D721Med (cell line): ENCODE measurements at regions not wholly inside any gene's neighbourhood (a gene's known extent, or its start where the extent isn't known, plus 50 kb on each side); places are given as distances from the start of the nearest gene placed in this dataset.

Experiments used
- DNase-seq: peaks from one replicate; pipeline ENCODE4 v3.0.0; 2011; ENCODE audit warnings: low spot score; ENCODE audit not compliant: insufficient read length
- FAIRE-seq: peaks from 2 replicates; lab custom pipeline; 2011; peaks lifted over from hg19 to GRCh38; lab: Jason Lieb, UNC
- CTCF ChIP-seq: IDR thresholded peaks from 2 replicates; pipeline ENCODE4 v1.5.1; 2012; ENCODE audit warnings: mild to moderate bottlenecking, control low read depth; ENCODE audit not compliant: insufficient read depth; ENCODE audit errors: missing control alignments

DNA sequence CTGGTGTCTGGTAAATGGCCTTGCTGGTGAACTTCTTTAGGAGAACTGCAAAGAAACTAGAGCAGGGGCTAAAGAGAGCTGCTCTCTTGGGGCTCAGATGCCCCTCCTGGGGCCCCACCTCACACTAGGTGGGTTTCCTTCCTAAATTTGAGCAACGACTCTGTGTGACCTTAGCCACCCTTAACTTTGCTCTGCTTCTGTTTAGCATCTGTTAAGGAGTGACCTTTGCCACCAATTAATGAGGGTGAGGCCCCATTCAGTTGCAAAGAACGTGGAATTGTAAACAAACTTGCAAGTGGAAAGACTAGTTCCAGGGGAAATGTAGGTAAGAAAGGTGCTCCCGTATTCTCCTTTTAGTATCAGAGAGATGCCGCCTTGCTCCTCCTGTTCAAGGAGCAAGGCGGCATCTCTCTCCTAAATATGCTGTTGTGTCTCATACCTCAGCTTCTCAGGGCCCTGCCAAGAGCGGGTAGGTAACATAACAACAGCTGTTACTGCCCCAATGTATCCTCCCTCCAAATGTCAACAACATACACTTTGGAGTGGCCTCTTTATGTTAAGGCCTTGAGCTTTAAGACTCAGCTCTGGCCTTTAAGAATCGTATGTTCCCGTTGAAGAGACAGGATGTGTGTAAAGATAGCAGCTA, 77.6 kb upstream of the FUT8 start:
- FAIRE-seq (no peak), DNase-seq (no peak)
- TF ChIP-seq CTCF, result no peak

GRCh38 chr14:65335411-65335947, 77.1 kb upstream of the FUT8 start:
- DNase-seq (no peak), FAIRE-seq (no peak)
- TF ChIP-seq CTCF, result no peak

DNA sequence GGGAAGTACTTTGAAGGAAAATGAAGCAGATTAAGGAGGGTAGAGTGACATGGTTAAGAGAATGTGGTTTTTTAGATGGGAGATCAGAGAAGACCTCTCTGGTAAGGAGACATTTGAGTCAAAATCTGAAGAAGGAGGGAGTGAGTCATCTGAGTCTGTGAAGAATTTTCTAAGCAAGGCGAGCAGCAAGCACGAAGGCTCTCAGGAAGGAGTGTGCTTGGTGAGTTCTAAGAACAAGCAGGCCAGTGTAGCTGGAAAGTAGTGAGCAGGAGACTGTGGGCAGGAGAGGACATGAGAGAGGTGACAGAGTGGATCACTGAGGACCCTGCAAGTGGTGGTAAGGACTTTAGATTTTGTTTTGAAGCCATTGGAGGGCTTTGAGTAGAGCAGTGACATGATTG, 76.3 kb upstream of the FUT8 start:
- DNase-seq (no peak), FAIRE-seq (no peak)
- TF ChIP-seq CTCF, result no peak

GRCh38 chr14:65339866-65340265, 72.7 kb upstream of the FUT8 start:
- DNase-seq, result no peak
- no peak for TF ChIP-seq CTCF
- no peak for FAIRE-seq

- no peak for FAIRE-seq
- no peak for DNase-seq
- TF ChIP-seq CTCF, result no peak
These were observed 68.5 kb upstream of the FUT8 start for GRCh38 chr14:65344011-65344410.

GRCh38 chr14:65345266-65345665, 67.3 kb upstream of the FUT8 start:
- DNase-seq (no peak), FAIRE-seq (no peak)
- no peak for TF ChIP-seq CTCF

DNA sequence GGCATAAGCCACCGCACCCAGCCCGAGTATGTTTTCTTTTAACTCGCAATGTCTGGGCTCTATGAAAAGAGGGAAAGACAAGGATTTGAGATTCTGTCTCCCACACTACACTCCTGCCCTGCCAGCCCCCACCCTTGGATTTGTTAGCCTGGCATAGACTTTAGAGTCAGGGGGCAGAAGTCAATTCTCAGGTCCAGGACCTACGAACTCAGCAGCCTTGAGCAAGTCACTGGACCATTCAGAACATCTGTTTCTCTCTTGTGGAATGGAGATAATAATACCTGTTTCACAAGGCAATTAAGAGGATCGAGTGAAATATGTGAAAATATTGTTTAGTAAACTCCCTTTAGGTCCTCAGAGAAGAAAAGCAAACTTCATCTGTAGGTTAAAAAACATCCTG, 66.1 kb upstream of the FUT8 start:
- DNase-seq (no peak), FAIRE-seq (no peak)
- TF ChIP-seq CTCF, result no peak
